Ureter (tissue), 1 donor: ENCODE measurements at regions not wholly inside any gene's neighbourhood (a gene's known extent, or its start where the extent isn't known, plus 50 kb on each side); places are given as distances from the start of the nearest gene placed in this dataset.
A peak's percentile ranks its signal among the peaks of the same experiment; 100 is the strongest.

Experiments used
- DNase-seq: peaks from one replicate; pipeline ENCODE4 v3.0.0-alpha.2; 2020; ENCODE audit warnings: low spot score
- donor health status: DM: yes; HTN: yes; CAD: no.

- no peak for DNase-seq
Measured at GRCh38 chr6:25012657-25013056, 76.9 kb upstream of the RIPOR2 start.

GRCh38 chr6:25013246-25013645 is 77.5 kb upstream of the RIPOR2 start:
- DNase-seq: no peak

DNA sequence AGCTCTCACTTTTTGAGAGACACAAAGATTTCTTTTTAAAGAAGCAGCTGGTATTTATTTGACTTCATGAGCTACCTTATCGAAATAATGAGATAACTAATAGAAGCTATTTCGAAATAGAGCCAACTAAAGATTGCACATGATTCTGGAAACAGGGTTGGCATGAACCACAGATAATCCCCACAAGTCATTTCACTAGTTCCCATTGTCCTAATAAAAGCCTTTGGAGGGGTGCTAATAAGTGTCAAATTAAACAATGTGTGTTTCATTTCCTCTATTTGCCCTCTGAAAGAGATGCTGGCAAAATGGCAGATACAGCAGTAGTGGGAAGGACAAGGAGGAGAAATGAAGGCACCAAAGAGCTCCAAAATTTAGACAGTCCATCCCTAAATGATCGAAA is 78.6 kb upstream of the RIPOR2 start:
- DNase-seq: no peak

GRCh38 chr6:25014791-25015560 is 79.2 kb upstream of the RIPOR2 start:
- no peak for DNase-seq

DNA sequence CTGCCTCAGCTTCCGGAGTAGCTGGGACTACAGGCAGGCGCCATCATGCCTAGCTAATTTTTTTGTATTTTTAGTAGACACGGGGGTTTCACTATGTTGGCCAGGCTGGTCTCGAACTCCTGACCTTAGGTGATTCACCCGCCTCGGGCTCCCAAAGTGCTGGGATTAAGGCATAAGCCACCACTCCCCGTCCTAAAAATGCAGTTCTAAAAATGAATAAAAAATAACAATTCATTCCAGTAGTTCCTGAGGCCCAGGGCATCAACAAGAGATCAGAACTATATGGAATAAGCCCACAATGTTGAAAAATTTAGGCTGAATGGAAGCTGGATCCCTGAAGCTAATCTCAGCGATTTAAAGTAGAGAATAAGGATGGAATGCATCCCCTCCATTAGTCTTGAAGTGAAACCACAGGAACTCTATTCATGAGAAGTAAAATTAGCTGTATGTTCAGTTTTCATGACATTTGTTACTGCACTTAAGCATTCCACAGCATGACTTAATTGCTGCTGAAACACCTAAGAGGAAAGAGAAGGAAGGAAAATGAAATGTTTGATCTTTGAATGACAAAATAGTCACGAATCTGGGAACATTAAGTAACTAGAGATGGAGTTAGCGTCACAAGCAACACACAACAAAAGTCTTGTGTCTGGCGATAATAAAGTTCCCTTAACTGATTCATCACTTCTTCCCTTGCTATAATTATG is 80.4 kb upstream of the RIPOR2 start:
- DNase-seq: no peak

- no peak for DNase-seq
Measured at GRCh38 chr6:25017486-25017885, 81.7 kb upstream of the RIPOR2 start.

GRCh38 chr6:25017932-25018567 is 82.3 kb upstream of the RIPOR2 start:
- DNase-seq: no peak

- DNase-seq: no peak
Measured at GRCh38 chr6:25018568-25018954, 82.8 kb upstream of the RIPOR2 start.

GRCh38 chr6:25022140-25022553 is 86.4 kb upstream of the RIPOR2 start:
- no peak for DNase-seq

GRCh38 chr6:25023781-25024180 is 88.0 kb upstream of the RIPOR2 start:
- no peak for DNase-seq

GRCh38 chr6:25024821-25025220 is 89.1 kb upstream of the RIPOR2 start:
- DNase-seq: no peak

GRCh38 chr6:25025248-25025918 is 89.6 kb upstream of the RIPOR2 start:
- DNase-seq: no peak

- no peak for DNase-seq
Measured at GRCh38 chr6:25025919-25026301, 90.2 kb upstream of the RIPOR2 start.

GRCh38 chr6:25026723-25027122 is 91.0 kb upstream of the RIPOR2 start:
- DNase-seq: peak; percentile 32

- peak; percentile 42 for DNase-seq
Measured at GRCh38 chr6:25027221-25027916, 91.6 kb upstream of the RIPOR2 start.

DNA sequence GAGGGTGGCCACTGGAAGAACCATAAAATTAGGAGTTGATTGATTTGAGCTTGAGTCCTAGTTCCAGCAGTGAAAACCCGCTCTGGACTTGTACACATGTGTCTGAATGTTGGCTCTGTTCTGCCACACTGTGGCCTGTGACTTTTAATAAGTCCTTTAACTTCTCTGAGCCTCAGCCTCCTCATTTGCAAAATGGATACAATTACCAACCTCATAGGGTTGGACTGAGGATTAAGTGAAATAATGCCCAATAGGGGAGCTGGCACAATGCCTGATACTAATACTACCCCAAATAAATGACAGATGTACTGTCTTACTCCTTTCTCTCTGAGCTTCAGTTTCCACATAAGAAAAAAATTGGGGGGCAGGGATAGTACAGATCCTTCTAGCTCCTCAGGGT is 92.6 kb upstream of the RIPOR2 start:
- DNase-seq: peak; percentile 7

- DNase-seq: no peak
Measured at GRCh38 chr6:25032934-25033333, 97.2 kb upstream of the RIPOR2 start.

- no peak for DNase-seq
Measured at GRCh38 chr6:25034431-25034921, 98.7 kb upstream of the RIPOR2 start.

- DNase-seq: no peak
Measured at GRCh38 chr6:25035174-25035511, 99.4 kb upstream of the RIPOR2 start.

- no peak for DNase-seq
Measured at GRCh38 chr6:25035512-25036435, 100.0 kb upstream of the RIPOR2 start.

- no peak for DNase-seq
Measured at GRCh38 chr6:25036461-25036860, 100.7 kb upstream of the RIPOR2 start.
